COR-L47 (cell line): ENCODE measurements at regions not wholly inside any gene's neighbourhood (a gene's known extent, or its start where the extent isn't known, plus 50 kb on each side); places are given as distances from the start of the nearest gene placed in this dataset.
"Not testable (repeated sequence)": the region's sequence is repeated elsewhere in the genome, so short reads cannot be mapped to it uniquely, and the experiment has no call there.

Source experiments
- DNase-seq: peaks from one replicate; lab custom pipeline; 2025; lab: John Stamatoyannopoulos, UW

- DNase-seq = peak; percentile 78
These were observed 95.8 kb downstream of the ATXN3L start for GRCh38 chrX:13223868-13224567.

DNA sequence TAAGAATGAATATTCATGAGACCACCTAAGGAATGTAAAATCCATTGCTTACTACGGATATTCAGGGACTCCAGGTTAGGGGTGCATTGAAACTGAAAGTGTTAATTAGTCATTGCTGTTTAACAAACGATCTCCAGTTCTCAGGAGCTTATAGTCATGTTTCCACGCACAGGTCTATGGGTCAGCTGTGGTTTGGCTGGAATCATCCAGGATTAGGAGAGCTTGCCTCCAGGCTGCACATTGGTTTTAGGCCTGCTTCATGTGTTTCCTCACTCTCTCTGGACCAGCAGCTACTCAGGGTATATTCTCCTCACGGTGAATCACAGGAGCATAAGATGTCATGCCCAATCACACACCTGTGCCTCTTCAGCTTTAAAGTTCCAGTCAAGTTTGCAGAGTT, 98.9 kb downstream of the ATXN3L start:
- DNase-seq = no peak

GRCh38 chrX:13219991-13220764, 99.7 kb downstream of the ATXN3L start:
- DNase-seq = no peak

GRCh38 chrX:13218758-13219157, 101.1 kb downstream of the ATXN3L start:
- no peak for DNase-seq

- DNase-seq = no peak
These were observed 103.7 kb downstream of the ATXN3L start for GRCh38 chrX:13216139-13216538.

DNA sequence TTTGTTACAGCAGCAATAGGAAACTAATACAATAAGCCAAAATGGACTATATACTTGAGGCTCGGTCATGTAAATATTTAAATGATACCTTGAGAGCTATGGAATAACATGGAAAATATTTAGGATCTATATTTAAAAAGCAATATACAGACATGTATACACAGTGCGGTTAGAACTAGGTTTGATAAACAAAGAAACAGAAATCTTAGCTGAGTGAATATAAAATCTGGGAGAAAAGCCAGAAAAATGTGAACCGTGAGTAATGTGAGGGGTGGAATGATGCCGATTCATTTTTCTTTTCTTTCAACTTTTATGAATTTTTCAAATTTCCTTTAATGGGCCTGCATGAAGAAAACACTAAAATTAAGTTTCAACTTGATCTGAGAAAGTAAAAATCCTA, 104.1 kb downstream of the ATXN3L start:
- DNase-seq = no peak

DNA sequence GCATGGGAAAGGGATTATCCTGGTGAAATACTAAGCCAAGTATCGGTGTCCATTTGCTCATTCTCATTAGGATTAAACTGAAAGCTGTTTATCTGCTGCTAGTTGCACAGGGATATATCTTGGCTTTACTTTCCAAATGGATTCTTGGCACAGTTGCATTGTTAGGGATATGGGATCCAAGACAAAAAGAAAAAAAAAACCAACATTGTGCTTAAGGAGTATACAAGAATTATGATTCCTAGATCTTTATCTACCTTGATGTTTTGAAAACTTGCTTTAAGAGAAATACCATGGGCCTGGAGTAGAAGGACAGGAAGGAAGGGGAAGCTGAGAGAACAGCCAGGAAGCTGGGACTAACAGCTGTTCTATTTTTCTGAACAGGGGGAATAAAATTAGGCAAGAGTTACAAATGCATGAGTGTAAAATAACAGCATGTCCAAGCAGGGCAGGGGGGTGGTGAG, 107.6 kb downstream of the ATXN3L start:
- DNase-seq = no peak

DNA sequence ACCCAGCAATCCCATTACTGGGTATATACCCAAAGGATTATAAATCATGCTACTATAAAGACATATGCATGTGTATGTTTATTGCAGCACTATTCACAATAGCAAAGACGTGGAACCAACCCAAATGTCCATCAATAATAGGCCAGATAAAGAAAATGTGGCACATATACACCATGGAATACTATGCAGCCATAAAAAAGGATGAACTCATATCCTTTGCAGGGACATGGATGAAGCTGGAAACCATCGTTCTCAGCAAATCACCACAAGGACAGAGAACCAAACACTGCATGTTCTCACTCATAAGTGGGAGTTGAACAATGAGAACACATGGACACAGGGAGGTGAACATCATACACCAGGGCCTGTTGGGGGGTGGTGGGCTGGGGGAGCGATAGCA, 109.7 kb downstream of the ATXN3L start:
- DNase-seq = not testable (repeated sequence)

DNA sequence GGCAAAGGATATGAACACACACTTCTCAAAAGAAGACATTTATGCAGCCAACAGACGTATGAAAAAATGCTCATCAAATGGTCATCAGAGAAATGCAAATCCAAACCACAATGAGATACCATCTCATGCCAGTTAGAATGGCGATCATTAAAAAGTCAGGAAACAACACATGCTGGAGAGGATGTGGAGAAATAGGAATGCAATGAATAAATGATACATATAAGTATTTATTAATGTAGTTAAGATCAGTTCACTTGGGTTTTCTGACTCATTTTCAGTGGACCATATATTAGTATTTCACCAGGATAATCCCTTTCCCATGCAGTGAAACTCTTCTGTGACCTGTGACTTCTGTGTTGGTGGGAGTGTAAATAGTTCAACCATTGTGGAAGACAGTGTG, 110.1 kb downstream of the ATXN3L start:
- DNase-seq = not testable (repeated sequence)

GRCh38 chrX:13208281-13208935, 111.4 kb downstream of the ATXN3L start:
- DNase-seq = no peak

DNA sequence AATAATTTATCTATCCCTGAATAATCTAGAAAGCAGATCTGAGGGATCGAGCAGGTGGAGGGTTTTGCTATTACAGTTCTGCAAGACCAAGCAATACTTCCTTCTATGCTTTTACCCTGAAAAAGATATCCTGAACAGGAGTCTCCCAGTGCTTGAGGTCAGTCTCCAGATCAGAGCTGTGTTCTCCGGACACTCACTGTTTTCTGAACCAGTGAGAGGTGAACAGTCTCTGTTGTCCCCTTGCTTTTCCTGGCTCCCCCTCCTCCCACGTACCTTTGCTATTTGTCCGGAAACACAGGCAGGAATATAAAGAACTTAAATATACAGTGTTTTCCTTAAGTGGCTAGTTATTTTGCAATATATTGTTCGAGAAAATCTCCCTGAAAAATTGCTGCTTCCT, 116.6 kb downstream of the ATXN3L start:
- no peak for DNase-seq

DNA sequence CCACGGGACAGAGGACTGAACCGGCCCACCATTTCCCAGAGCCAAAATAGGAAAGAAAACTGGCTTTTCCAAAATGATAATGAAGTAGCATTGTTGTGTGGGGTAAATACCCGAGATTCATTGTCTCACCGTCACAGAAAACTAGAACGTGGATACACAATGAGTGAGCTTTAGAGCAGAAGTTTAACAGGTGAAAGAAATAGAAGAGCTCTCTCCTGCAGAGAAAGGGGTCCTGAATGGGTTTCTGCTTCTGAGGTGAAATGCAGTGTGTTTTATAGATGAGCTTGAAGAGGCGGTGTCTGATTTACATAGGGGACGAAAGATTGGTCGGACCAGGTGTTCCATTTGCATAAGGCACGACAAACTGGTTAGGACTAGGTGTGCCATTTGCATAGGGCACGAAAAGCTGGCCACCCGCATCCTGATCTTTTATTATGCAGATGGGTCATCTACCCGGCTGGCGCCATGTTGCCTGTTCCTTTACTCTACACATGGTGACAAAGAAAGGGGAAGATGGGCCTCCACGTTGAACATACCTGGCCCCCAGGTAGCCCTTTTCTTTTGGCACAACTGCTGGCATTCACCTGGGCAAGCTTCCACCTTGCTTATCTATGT, 118.1 kb downstream of the ATXN3L start:
- no peak for DNase-seq

GRCh38 chrX:13200398-13200797, 119.5 kb downstream of the ATXN3L start:
- DNase-seq = no peak

- DNase-seq = no peak
These were observed 121.1 kb downstream of the ATXN3L start for GRCh38 chrX:13198762-13199064.

- no peak for DNase-seq
These were observed 121.6 kb downstream of the ATXN3L start for GRCh38 chrX:13198056-13198761.

DNA sequence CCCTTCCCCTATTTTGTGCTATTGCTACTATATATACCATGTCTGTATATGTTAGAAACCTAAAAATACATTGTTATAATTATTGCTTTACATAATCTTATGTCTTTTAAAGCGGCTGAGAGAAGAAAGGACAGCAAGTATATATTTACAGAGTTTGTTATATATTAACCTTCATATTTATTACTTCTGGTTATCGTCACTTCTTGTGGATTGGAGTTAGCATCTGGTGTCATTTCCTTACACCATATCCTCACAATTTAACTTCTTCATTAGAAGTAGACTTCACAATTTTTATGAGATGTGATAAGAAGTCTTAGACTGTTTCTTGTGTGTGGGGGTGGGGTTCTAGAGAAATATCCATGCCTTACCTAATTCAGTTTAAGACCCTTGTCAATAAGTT, 123.1 kb downstream of the ATXN3L start:
- DNase-seq = no peak

- DNase-seq = no peak
These were observed 124.5 kb downstream of the ATXN3L start for GRCh38 chrX:13195340-13195739.

DNA sequence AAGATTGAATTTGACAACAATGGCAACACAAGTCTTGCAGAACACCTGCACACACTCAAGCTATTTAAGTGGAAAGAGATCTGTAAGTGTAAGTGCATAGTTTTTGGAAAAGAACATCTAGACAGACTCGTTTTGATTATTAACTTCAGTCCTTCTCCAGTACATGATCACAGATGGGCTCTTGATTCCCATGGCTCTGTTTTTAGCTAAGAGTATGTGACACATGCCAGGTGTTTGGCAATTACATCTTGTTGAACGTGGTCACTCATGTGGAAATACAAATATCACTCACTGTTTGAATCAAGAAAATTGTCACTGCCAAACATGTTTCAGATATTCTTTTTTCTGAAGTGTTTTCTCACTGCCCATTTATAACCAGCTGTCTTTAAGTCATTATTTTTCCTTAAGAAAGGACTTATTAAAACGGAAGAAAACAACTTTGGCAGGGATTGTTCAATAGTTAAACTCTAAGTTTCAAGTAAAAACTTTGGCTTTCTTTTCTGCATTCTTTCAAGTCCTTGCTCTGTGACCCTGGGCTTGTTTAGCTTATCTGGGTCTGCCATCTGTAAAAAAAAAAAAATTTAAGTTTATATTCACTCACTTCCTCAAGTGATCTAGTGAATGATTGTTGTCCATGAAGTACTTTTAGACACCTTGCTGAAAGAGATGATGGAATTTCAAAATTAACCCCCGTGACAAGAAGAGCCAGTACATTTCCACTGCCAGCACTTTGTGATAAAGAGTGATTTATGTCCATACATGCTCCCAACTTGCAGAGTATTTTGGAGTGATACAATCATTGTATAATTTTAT, 125.4 kb downstream of the ATXN3L start:
- peak; percentile 62 for DNase-seq

DNA sequence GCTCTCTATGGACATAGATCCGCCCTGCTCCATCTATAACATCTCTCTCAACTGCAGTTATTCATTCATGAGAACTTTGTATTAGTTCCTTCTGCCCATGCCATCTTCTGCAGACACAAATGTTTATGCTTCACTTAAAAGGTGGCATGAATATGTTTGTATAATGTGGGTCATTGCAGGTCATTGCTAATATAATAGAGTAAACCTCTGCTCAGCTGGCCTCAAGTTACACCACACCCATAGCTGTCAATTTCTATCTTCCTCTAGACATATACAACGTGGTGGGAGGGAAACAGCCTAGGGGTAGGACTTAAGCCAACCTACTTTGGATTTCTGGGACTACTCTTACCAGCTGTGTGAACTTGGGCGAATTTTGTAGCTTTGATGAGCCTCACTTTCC, 129.8 kb downstream of the ATXN3L start:
- no peak for DNase-seq

DNA sequence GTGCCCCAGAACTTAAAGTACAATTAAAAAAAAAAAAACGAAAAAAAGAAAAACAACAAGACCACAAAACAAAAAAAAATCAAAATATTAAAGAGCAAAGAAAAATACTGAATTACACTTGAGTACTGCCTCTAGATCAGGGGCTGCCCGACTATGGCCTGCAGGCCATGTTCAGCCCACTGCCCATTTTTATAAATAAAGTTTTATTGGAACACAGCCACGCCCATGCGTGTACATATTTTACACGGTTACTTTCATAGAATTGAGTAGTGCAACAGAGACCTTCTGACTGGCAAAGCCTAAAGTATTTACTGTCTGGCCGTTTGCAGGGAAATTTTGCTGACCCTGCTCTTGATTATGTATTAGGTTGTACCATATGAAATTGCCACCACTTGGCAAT, 130.5 kb downstream of the ATXN3L start:
- no peak for DNase-seq

DNA sequence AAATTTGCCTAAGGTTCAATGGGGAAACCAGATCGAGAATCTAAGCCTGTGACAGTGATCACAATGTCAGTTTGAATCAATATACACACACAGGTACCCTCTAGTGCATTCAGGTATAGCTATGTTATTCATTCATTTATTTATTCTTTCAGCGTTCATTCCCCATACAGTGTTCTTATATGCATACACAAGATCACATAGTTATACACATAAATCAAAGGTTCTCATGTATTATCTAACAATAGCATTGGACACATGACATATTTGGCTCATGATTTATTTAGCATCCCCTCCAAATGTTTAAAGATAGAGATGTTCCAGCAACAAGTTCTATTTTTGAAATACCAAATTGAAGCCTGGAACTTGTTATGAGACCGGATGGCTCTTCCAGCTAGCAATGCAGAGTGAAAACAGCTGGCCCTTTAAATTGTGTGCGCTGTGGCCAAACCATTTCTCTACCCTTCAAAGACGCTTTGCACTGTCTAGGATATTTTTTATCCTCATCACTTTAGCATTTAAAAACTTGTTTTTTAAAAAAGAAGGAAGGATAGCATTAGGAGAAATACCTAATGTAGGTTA, 131.0 kb downstream of the ATXN3L start:
- DNase-seq = no peak
